K562 (cell line): ENCODE measurements at regions not wholly inside any gene's neighbourhood (a gene's known extent, or its start where the extent isn't known, plus 50 kb on each side); places are given as distances from the start of the nearest gene placed in this dataset.

Experiments
- BRCA1 ChIP-seq, 2 experiments: fragments of 450-650 bp in 1 of 2; sonication (generic) in 1 of 2; formaldehyde crosslinking in 1 of 2; IDR thresholded peaks; 2 replicates each; pipeline versions ENCODE4 v1.5.0 to v1.6.1; 2017 to 2020; ENCODE audit warnings: mild to moderate bottlenecking in 1 of 2, missing genetic modification reagents in 1 of 2
- CBX2 ChIP-seq: fragments of 200-600 bp; sonication (generic); IDR thresholded peaks from one replicate; pipeline ENCODE4 v1.6.1; 2012; ENCODE audit warnings: mild to moderate bottlenecking, low read length, inconsistent platforms; ENCODE audit not compliant: insufficient read depth, poor library complexity, severe bottlenecking
- CEBPG ChIP-seq, 3 experiments: fragments of 200-800 bp in 1 of 3; sonication (Bioruptor generic) in 1 of 3; sonication (generic) in 1 of 3; formaldehyde crosslinking in 1 of 3; IDR thresholded peaks in 2 of 3; conservative IDR thresholded peaks in 1 of 3; 2 replicates each; pipeline versions ENCODE4 v1.6.1 to v1.8.0; 2016 to 2022; ENCODE audit warnings: missing compliant biosample characterization in 2 of 3, missing genetic modification characterization in 2 of 3, mild to moderate bottlenecking in 1 of 3, missing genetic modification reagents in 1 of 3
- CTCF ChIP-seq, 3 experiments: IDR thresholded peaks in 2 of 3; conservative IDR thresholded peaks in 1 of 3; 2 replicates each; pipeline ENCODE4 v1.5.1; 2011 to 2012; ENCODE audit warnings: low read length in 3 of 3, mild to moderate bottlenecking in 3 of 3, control low read depth in 2 of 3, improper control_type of control experiment in 1 of 3, inconsistent platforms in 1 of 3, low read depth in 1 of 3, mixed read lengths in 1 of 3, moderate library complexity in 1 of 3; ENCODE audit not compliant: insufficient read depth in 2 of 3
- EZH2 ChIP-seq: IDR thresholded peaks from 2 replicates; pipeline ENCODE4 v1.6.1; 2012; ENCODE audit warnings: low read depth, mild to moderate bottlenecking, inconsistent platforms, low read length, borderline replicate concordance
- FOXJ3 ChIP-seq: sonication (generic); formaldehyde crosslinking; IDR thresholded peaks from 2 replicates; pipeline ENCODE4 v1.4.0; 2020; ENCODE audit warnings: mild to moderate bottlenecking, missing genetic modification reagents
- GATAD2B ChIP-seq: fragments of 450-650 bp; IDR thresholded peaks from 2 replicates; pipeline ENCODE4 v1.6.1; 2017; ENCODE audit warnings: mild to moderate bottlenecking, borderline replicate concordance
- KLF16 ChIP-seq: IDR thresholded peaks from 2 replicates; pipeline ENCODE4 v1.6.1; 2016; ENCODE audit warnings: antibody characterized with exemption
- MAX ChIP-seq: sonication (generic); formaldehyde crosslinking; IDR thresholded peaks from 2 replicates; pipeline ENCODE4 v1.9.0; 2022; ENCODE audit warnings: mild to moderate bottlenecking, missing genetic modification reagents
- MTA3 ChIP-seq: fragments of 450-650 bp; formaldehyde crosslinking; IDR thresholded peaks from 2 replicates; pipeline ENCODE4 v1.6.1; 2017; ENCODE audit warnings: mild to moderate bottlenecking, borderline replicate concordance
- TAF7 ChIP-seq: fragments of 450-650 bp; IDR thresholded peaks from 2 replicates; pipeline ENCODE4 v1.6.1; 2016; ENCODE audit warnings: missing genetic modification characterization, missing compliant biosample characterization
- TBP ChIP-seq: optimal IDR thresholded peaks from 2 replicates; pipeline ENCODE3; 2011; ENCODE audit warnings: low read depth, low read length, improper control_type of control experiment
- TEAD2 ChIP-seq: fragments of 450-650 bp; IDR thresholded peaks from 2 replicates; pipeline ENCODE4 v1.6.1; 2016; ENCODE audit warnings: missing genetic modification characterization, control low read depth, missing compliant biosample characterization
- TF ChIP-seq, protein P1 (sequence below): fragments of 200-600 bp; sonication (generic); IDR thresholded peaks from one replicate; pipeline ENCODE4 v1.6.1; 2012; ENCODE audit warnings: mild to moderate bottlenecking, low read depth, low read length, inconsistent platforms

DNA sequence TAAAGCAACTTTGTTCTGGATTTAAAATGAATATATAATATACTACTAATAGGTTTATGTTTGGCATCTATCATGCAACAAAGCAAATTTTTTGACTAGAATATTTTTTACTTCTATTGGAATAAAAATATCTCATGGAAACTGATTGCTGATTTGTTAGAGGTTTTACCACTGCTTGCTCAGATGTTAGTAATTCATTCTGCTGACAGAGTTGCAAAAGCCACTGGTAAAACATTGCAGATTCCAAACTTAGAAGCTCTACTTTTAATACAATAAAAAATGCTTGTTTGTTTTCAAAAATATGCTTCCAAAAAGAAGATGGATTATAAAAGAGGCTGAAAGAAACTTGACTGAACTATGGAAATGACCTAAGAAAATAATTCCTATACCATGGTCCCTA lies 795.2 kb downstream of the PCDH18 start:
- TF ChIP-seq CTCF (IDR thresholded peaks at IDR 0.05 in 2 of 3, conservative IDR thresholded peaks at IDR 0.05 in 1 of 3; ENCODE audit: insufficient read depth in 2 of 3, low read depth in 1 of 3, low read length in 3 of 3) (no peak), CBX2 (no peak), EZH2 (no peak), FOXJ3 (no peak), BRCA1 (IDR thresholded peaks at IDR 0.05) (no peak), BRCA1 (CRISPR knock-in tag; IDR thresholded peaks at IDR 0.05) (no peak), CEBPG (CRISPR knock-in tag; IDR thresholded peaks at IDR 0.05) (no peak), CEBPG (tag; conservative IDR thresholded peaks at IDR 0.05 in 1 of 2, IDR thresholded peaks at IDR 0.05 in 1 of 2) (no peak), KLF16 (no peak), TEAD2 (tag) (no peak), TAF7 (no peak), MAX (no peak), TBP (no peak), MTA3 (no peak), GATAD2B (no peak)
- TF ChIP-seq, protein P1, sequence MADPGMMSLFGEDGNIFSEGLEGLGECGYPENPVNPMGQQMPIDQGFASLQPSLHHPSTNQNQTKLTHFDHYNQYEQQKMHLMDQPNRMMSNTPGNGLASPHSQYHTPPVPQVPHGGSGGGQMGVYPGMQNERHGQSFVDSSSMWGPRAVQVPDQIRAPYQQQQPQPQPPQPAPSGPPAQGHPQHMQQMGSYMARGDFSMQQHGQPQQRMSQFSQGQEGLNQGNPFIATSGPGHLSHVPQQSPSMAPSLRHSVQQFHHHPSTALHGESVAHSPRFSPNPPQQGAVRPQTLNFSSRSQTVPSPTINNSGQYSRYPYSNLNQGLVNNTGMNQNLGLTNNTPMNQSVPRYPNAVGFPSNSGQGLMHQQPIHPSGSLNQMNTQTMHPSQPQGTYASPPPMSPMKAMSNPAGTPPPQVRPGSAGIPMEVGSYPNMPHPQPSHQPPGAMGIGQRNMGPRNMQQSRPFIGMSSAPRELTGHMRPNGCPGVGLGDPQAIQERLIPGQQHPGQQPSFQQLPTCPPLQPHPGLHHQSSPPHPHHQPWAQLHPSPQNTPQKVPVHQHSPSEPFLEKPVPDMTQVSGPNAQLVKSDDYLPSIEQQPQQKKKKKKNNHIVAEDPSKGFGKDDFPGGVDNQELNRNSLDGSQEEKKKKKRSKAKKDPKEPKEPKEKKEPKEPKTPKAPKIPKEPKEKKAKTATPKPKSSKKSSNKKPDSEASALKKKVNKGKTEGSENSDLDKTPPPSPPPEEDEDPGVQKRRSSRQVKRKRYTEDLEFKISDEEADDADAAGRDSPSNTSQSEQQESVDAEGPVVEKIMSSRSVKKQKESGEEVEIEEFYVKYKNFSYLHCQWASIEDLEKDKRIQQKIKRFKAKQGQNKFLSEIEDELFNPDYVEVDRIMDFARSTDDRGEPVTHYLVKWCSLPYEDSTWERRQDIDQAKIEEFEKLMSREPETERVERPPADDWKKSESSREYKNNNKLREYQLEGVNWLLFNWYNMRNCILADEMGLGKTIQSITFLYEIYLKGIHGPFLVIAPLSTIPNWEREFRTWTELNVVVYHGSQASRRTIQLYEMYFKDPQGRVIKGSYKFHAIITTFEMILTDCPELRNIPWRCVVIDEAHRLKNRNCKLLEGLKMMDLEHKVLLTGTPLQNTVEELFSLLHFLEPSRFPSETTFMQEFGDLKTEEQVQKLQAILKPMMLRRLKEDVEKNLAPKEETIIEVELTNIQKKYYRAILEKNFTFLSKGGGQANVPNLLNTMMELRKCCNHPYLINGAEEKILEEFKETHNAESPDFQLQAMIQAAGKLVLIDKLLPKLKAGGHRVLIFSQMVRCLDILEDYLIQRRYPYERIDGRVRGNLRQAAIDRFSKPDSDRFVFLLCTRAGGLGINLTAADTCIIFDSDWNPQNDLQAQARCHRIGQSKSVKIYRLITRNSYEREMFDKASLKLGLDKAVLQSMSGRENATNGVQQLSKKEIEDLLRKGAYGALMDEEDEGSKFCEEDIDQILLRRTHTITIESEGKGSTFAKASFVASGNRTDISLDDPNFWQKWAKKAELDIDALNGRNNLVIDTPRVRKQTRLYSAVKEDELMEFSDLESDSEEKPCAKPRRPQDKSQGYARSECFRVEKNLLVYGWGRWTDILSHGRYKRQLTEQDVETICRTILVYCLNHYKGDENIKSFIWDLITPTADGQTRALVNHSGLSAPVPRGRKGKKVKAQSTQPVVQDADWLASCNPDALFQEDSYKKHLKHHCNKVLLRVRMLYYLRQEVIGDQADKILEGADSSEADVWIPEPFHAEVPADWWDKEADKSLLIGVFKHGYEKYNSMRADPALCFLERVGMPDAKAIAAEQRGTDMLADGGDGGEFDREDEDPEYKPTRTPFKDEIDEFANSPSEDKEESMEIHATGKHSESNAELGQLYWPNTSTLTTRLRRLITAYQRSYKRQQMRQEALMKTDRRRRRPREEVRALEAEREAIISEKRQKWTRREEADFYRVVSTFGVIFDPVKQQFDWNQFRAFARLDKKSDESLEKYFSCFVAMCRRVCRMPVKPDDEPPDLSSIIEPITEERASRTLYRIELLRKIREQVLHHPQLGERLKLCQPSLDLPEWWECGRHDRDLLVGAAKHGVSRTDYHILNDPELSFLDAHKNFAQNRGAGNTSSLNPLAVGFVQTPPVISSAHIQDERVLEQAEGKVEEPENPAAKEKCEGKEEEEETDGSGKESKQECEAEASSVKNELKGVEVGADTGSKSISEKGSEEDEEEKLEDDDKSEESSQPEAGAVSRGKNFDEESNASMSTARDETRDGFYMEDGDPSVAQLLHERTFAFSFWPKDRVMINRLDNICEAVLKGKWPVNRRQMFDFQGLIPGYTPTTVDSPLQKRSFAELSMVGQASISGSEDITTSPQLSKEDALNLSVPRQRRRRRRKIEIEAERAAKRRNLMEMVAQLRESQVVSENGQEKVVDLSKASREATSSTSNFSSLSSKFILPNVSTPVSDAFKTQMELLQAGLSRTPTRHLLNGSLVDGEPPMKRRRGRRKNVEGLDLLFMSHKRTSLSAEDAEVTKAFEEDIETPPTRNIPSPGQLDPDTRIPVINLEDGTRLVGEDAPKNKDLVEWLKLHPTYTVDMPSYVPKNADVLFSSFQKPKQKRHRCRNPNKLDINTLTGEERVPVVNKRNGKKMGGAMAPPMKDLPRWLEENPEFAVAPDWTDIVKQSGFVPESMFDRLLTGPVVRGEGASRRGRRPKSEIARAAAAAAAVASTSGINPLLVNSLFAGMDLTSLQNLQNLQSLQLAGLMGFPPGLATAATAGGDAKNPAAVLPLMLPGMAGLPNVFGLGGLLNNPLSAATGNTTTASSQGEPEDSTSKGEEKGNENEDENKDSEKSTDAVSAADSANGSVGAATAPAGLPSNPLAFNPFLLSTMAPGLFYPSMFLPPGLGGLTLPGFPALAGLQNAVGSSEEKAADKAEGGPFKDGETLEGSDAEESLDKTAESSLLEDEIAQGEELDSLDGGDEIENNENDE = no peak
